Vagina (tissue), 2 donors: ENCODE measurements at regions not wholly inside any gene's neighbourhood (a gene's known extent, or its start where the extent isn't known, plus 50 kb on each side); places are given as distances from the start of the nearest gene placed in this dataset.

Experiments used
- DNase-seq, 2 donors: peaks; one replicate each; pipeline ENCODE4 v3.0.0-alpha.2; 2017; ENCODE audit errors: extremely low spot score in 2 of 2
- H3K27ac ChIP-seq: fragments of 200-600 bp; sonication (generic); one replicate; pipeline ENCODE4 v1.5.1; 2019
- H3K27me3 ChIP-seq: fragments of 200-600 bp; sonication (generic); one replicate; pipeline ENCODE4 v1.5.1; 2019
- H3K36me3 ChIP-seq, 2 donors: fragments of 200-600 bp; sonication (generic); one replicate each; pipeline ENCODE4 v1.5.1; 2017 to 2019
- H3K4me1 ChIP-seq: fragments of 200-600 bp; sonication (generic); one replicate; pipeline ENCODE4 v1.5.1; 2019
- H3K4me3 ChIP-seq, 2 donors: fragments of 200-600 bp; sonication (generic); 1 replicate in 1 of 2; 2 replicates in 1 of 2; pipeline ENCODE4 v1.5.1; 2016 to 2019
- H3K9me3 ChIP-seq: fragments of 200-600 bp; sonication (generic); one replicate; pipeline ENCODE4 v1.5.1; 2019
- CTCF ChIP-seq, 3 experiments: fragments of 450-650 bp in 2 of 3; fragments of 200-600 bp in 1 of 3; sonication (generic) in 1 of 3; IDR thresholded peaks; one replicate each; pipeline ENCODE4 v1.5.1; 2017 to 2019; ENCODE audit warnings: antibody characterized with exemption in 3 of 3, mild to moderate bottlenecking in 2 of 3, moderate library complexity in 2 of 3
- POLR2A ChIP-seq, 2 donors: fragments of 450-650 bp; IDR thresholded peaks; one replicate each; pipeline ENCODE4 v1.6.1; 2017; ENCODE audit warnings: antibody characterized with exemption in 2 of 2, mild to moderate bottlenecking in 2 of 2, moderate library complexity in 2 of 2
- POLR2AphosphoS5 ChIP-seq, 2 donors: sonication (generic); formaldehyde crosslinking; IDR thresholded peaks; one replicate each; pipeline ENCODE4 v1.9.0; 2017; ENCODE audit warnings: antibody characterized with exemption in 2 of 2, mild to moderate bottlenecking in 2 of 2, low read depth in 1 of 2; ENCODE audit not compliant: insufficient read depth in 1 of 2
- intact Hi-C: fragments of 100-400 bp; cut with DNase I; formaldehyde crosslinking; loops from one replicate; pipeline ENCODE4 v1.15.1; 2023

- intact Hi-C loops, result no loop called here
- Histone ChIP-seq H3K4me3 (no peak overlapping the region), H3K27ac (no peak overlapping the region), H3K27me3 (no peaks in the 10 kb centered on the region), H3K9me3 (no peaks in the 10 kb centered on the region), H3K36me3 (no peaks in the 10 kb centered on the region), H3K4me1 (no peaks in the 10 kb centered on the region)
- TF ChIP-seq CTCF (IDR thresholded peaks at IDR 0.05) (no peak), POLR2AphosphoS5 (IDR thresholded peaks at IDR 0.05; ENCODE audit: insufficient read depth in 1 of 2, low read depth in 1 of 2) (no peak)
- no peak for DNase-seq
Measured at GRCh38 chr6:4509506-4509905, 266.7 kb upstream of the CDYL start.

GRCh38 chr6:4506792-4507191, 269.4 kb upstream of the CDYL start:
- intact Hi-C loops, result no loop called here
- H3K4me1 ChIP-seq, result no peaks in the 10 kb centered on the region
- TF ChIP-seq POLR2AphosphoS5 (IDR thresholded peaks at IDR 0.05; ENCODE audit: insufficient read depth in 1 of 2, low read depth in 1 of 2), result no peak
- no peaks in the 10 kb centered on the region for H3K27me3 ChIP-seq
- H3K27ac ChIP-seq, result no peak overlapping the region
- no peak overlapping the region for H3K4me3 ChIP-seq
- H3K9me3 ChIP-seq, result no peaks in the 10 kb centered on the region
- DNase-seq, result no peak
- H3K36me3 ChIP-seq, result no peaks in the 10 kb centered on the region

DNA sequence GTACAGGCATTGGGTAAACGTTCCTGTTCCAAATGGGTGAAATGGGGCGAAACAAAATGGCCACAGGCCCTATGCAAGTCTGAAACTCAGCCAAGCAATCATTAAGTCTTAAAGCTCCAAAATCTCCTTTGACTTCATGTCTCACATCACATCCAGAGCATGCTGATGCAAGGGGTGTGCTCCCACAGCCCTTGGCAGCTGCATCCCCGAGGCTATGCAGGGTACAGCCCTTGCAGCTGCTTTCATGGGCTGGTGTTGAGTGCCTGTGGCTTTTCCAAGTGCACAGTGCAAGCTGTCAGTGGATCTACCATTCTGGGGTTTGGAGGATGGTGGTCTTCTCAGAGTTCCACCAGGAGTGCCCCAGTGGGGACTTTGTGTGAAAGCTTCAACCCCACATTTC, 270.0 kb upstream of the CDYL start:
- no peak for TF ChIP-seq CTCF (IDR thresholded peaks at IDR 0.05)
- TF ChIP-seq POLR2AphosphoS5 (IDR thresholded peaks at IDR 0.05; ENCODE audit: insufficient read depth in 1 of 2, low read depth in 1 of 2), result no peak
- TF ChIP-seq POLR2A (IDR thresholded peaks at IDR 0.05), result no peak
- DNase-seq, result no peak
- Histone ChIP-seq H3K27me3 (no peaks in the 10 kb centered on the region), H3K36me3 (no peaks in the 10 kb centered on the region), H3K9me3 (no peaks in the 10 kb centered on the region), H3K27ac (no peak overlapping the region), H3K4me1 (no peaks in the 10 kb centered on the region), H3K4me3 (no peak overlapping the region)
- intact Hi-C loops, result no loop called here

DNA sequence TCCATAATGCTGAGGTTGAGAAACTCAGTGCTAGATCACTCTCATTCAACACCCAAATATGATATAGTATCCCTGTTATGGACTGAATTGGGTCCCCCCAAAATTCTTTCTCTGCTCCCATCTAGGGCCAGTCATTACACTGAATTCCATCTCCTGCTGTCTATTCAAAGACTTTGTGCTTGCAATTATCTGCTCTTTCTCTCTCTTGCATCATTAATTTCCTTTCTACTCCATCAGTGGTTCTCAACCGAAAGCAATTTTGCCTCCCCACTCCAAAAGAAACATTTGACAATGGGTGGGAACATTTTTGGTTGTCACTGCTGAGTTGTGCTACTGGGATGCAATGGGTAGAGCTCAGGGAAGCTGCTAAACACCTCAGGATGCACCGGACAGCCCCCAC, 271.5 kb upstream of the CDYL start:
- H3K4me3 ChIP-seq, result no peak overlapping the region
- no peaks in the 10 kb centered on the region for H3K4me1 ChIP-seq
- DNase-seq, result no peak
- no peaks in the 10 kb centered on the region for H3K9me3 ChIP-seq
- no peak overlapping the region for H3K27ac ChIP-seq
- TF ChIP-seq CTCF (IDR thresholded peaks at IDR 0.05) (no peak), POLR2AphosphoS5 (IDR thresholded peaks at IDR 0.05; ENCODE audit: insufficient read depth in 1 of 2, low read depth in 1 of 2) (no peak), POLR2A (IDR thresholded peaks at IDR 0.05) (no peak)
- intact Hi-C loops, result no loop called here
- H3K27me3 ChIP-seq, result no peaks in the 10 kb centered on the region
- H3K36me3 ChIP-seq, result no peaks in the 10 kb centered on the region

DNA sequence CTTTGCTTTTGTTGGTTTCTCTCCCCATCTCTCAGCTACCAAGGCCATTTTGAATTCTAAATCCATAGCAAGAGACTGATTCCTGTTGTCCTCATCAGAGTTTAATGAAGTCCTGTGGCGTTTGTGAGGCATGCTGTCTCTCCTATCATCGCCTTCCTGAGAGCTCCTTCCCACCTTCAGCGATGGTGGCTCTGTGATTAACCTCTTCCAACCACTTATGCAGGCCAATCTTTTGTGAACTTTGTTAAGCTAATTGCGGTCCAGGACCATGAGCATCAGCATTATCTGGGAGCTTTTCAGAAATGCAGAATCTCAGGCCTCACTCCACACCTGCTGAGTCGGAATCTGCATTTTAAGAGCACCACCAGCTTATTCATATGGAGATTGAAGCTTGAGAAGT, 272.5 kb upstream of the CDYL start:
- Histone ChIP-seq H3K27me3 (no peaks in the 10 kb centered on the region), H3K4me3 (no peak overlapping the region), H3K27ac (no peak overlapping the region), H3K9me3 (no peaks in the 10 kb centered on the region), H3K4me1 (no peaks in the 10 kb centered on the region), H3K36me3 (no peaks in the 10 kb centered on the region)
- DNase-seq, result no peak
- intact Hi-C loops, result no loop called here
- TF ChIP-seq POLR2AphosphoS5 (IDR thresholded peaks at IDR 0.05; ENCODE audit: insufficient read depth in 1 of 2, low read depth in 1 of 2) (no peak), POLR2A (IDR thresholded peaks at IDR 0.05) (no peak), CTCF (IDR thresholded peaks at IDR 0.05) (no peak)

DNA sequence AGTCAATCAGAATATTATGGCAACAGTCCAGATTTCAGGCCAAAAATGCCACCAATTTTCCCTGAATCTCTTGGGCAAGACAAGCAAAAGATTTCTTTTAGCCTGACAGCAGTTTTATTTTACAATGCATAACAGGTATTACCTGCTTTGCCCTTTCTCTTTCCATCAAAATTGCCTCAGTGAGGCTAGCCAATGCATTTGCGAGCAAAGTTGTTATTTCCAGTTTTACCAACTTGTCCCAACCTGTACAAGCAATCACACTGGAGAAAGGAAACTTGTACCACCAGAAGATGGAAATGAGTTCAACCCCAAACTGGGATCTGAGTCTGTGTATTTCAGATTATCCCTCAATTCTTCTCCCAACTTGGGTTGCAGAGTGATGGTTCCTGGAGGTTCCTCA, 279.9 kb upstream of the CDYL start:
- H3K27ac ChIP-seq, result no peak overlapping the region
- no peak for DNase-seq
- H3K27me3 ChIP-seq, result no peaks in the 10 kb centered on the region
- no peak overlapping the region for H3K4me3 ChIP-seq
- H3K4me1 ChIP-seq, result no peaks in the 10 kb centered on the region
- H3K36me3 ChIP-seq, result no peaks in the 10 kb centered on the region
- TF ChIP-seq CTCF (IDR thresholded peaks at IDR 0.05) (no peak), POLR2AphosphoS5 (IDR thresholded peaks at IDR 0.05; ENCODE audit: insufficient read depth in 1 of 2, low read depth in 1 of 2) (peak in 1 of 2 donors; percentile 45)
- intact Hi-C loops, result no loop called here
- H3K9me3 ChIP-seq, result no peaks in the 10 kb centered on the region
